GM12801 (cell line): ENCODE measurements at regions not wholly inside any gene's neighbourhood (a gene's known extent, or its start where the extent isn't known, plus 50 kb on each side); places are given as distances from the start of the nearest gene placed in this dataset.

ENCODE experiments used
- CTCF ChIP-seq: IDR thresholded peaks from one replicate; pipeline ENCODE4 v1.5.1; 2011; ENCODE audit warnings: control low read depth; ENCODE audit not compliant: insufficient read length; ENCODE audit errors: extremely low read depth

- no peak for TF ChIP-seq CTCF
Measured at GRCh38 chr7:94272821-94273583, 121.7 kb upstream of the COL1A2 start.

GRCh38 chr7:94274828-94275227 lies 119.9 kb upstream of the COL1A2 start:
- TF ChIP-seq CTCF: no peak

GRCh38 chr7:94276027-94276426 lies 118.7 kb upstream of the COL1A2 start:
- no peak for TF ChIP-seq CTCF

GRCh38 chr7:94276795-94277194 lies 117.9 kb upstream of the COL1A2 start:
- no peak for TF ChIP-seq CTCF

- TF ChIP-seq CTCF: no peak
Measured at GRCh38 chr7:94277236-94277635, 117.5 kb upstream of the COL1A2 start.

- TF ChIP-seq CTCF: no peak
Measured at GRCh38 chr7:94280851-94281250, 113.8 kb upstream of the COL1A2 start.

DNA sequence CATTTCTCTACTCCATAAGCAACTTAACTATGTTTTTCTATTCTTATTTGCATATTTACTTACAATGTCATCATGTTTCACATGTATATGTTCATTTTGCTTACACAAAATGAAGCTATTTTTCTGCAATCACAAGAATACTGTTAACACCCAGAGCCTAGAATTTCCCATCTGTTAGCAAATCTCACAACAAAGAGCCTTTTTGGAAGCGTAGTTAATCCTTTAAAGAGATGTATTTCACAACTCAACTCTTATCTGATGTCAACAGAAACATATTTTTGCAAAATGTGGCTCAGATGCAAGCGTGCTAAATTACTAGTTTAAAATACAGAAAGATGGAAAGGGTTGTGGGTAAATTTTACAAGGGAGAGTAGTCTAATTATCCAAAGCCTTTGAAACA lies 110.6 kb upstream of the COL1A2 start:
- TF ChIP-seq CTCF: no peak
